ENCODE measurements at regions not wholly inside any gene's neighbourhood (a gene's known extent, or its start where the extent isn't known, plus 50 kb on each side); places are given as distances from the start of the nearest gene placed in this dataset.
"Not testable (repeated sequence)": the region's sequence is repeated elsewhere in the genome, so short reads cannot be mapped to it uniquely, and the experiment has no call there.

- TF ChIP-seq BACH2, PATZ1 (CRISPR knock-in tag; IDR thresholded peaks at IDR 0.05; ENCODE audit: borderline replicate concordance): not testable (repeated sequence)
These were observed 462.9 kb upstream of the PCDH20 start for GRCh38 chr13:61878565-61878964.
